Right lobe of liver (tissue), 6 donors: ENCODE measurements at regions not wholly inside any gene's neighbourhood (a gene's known extent, or its start where the extent isn't known, plus 50 kb on each side); places are given as distances from the start of the nearest gene placed in this dataset.

Experiments
- ATAC-seq, 4 donors: fragments of 200-7000 bp; cut with Tn5 transposase; one replicate each; pipeline ENCODE4 v1.9.1; 2020; ENCODE audit warnings: mild to moderate bottlenecking in 4 of 4, moderate library complexity in 4 of 4
- DNase-seq, 3 donors: peaks; one replicate each; pipeline ENCODE4 v3.0.0-alpha.2; 2020
- H3K27ac ChIP-seq, 3 donors: fragments of 200-600 bp; one replicate each; pipeline ENCODE4 v1.8.0; 2022
- H3K27me3 ChIP-seq, 2 donors: fragments of 200-600 bp; one replicate each; pipeline ENCODE4 v1.8.0; 2022
- H3K36me3 ChIP-seq, 4 donors: fragments of 200-600 bp; sonication (generic) in 1 of 4; one replicate each; pipeline versions ENCODE4 v1.5.1 to v1.8.0; 2017 to 2022; ENCODE audit warnings: control low read depth in 1 of 4
- H3K4me1 ChIP-seq, 4 donors: fragments of 200-600 bp; sonication (generic) in 1 of 4; one replicate each; pipeline versions ENCODE4 v1.5.1 to v1.8.0; 2017 to 2022; ENCODE audit warnings: control low read depth in 1 of 4
- H3K4me3 ChIP-seq, 3 donors: fragments of 200-600 bp; one replicate each; pipeline ENCODE4 v1.8.0; 2022
- H3K9me3 ChIP-seq, 4 donors: fragments of 200-600 bp; sonication (generic) in 1 of 4; one replicate each; pipeline versions ENCODE4 v1.5.1 to v1.8.0; 2017 to 2022; ENCODE audit warnings: control low read depth in 1 of 4
- CTCF ChIP-seq, 4 donors: fragments of 200-600 bp in 3 of 4; fragments of 450-650 bp in 1 of 4; IDR thresholded peaks; one replicate each; pipeline versions ENCODE4 v1.5.1 to v1.8.0; 2016 to 2022; ENCODE audit warnings: antibody characterized with exemption in 4 of 4, mild to moderate bottlenecking in 2 of 4
- POLR2A ChIP-seq: fragments of 450-650 bp; IDR thresholded peaks from one replicate; pipeline ENCODE4 v1.6.1; 2017; ENCODE audit warnings: antibody characterized with exemption, mild to moderate bottlenecking
- WGBS: methylation state at CpG from one replicate; pipeline ENCODE4 v1.1.6; 2018; ENCODE audit warnings: low coverage, low lambda C conversion rate; ENCODE audit not compliant: insufficient coverage; ENCODE audit errors: missing lambda C conversion rate; 5-methylcytosine and 5-hydroxymethylcytosine counted together
- intact Hi-C, 2 donors: fragments of 100-400 bp; cut with DNase I; formaldehyde crosslinking; loops; one replicate each; pipeline versions ENCODE4 v1.11.2 to v1.14.1; 2022
- small RNA-seq, 2 experiments: library from RNA; depleted of rRNA; stranded (forward); fragments of <200 nt; gene quantifications; one replicate each; pipeline ENCODE3, GENCODE V24; 2016
- donor health status: DM: no; HTN: yes; CAD: no.
- donor health status: DM: no; HTN: no; CAD: no.
- donor health status: DM: no; HTN: no; CAD: no.
- donor health status: DM: no; HTN: yes; CAD: no.
- donor health status: DM: no; HTN: yes; CAD: no.

DNA sequence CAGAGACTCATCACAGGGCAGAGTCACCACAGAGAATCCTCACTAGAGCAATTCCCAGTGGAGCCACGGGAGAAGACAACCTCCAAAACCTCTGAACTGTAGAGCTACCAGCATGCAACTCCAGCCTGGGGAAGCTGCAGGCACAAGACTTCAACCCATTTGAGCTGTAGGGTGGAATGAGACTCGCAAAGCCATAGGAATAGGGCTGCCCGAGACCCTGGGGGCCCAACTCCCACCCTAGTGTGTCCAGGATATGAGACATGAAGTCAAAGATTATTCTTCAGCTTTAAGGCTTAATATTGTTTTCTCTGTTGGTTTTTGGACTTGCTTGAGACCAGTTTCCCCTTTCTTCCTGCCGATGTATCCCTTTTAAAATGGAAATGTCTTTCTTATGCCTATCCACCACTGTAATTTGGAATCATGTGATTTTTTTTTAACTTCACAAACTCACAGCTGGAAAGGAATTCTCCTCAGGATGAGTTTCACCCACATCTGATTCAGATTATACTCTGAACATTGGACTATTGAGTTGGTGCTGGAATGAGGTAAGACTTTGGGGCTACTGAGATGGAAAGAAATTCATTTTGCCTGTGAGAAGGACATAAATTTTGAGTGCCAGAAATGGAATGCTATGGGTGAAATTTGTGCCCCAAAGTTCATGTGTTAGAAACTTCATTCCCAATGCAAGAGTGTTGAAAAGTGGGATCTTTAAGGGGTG lies 59.6 kb upstream of the ST6GALNAC5 start:
- H3K4me1 ChIP-seq, result no peaks in the 10 kb centered on the region
- WGBS, result 46% methylated on average over 3 of the region's 4 CpGs
- no peak for DNase-seq
- no peak overlapping the region for H3K27ac ChIP-seq
- H3K27me3 ChIP-seq, result no peaks in the 10 kb centered on the region
- no peak for ATAC-seq
- H3K36me3 ChIP-seq, result no peaks in the 10 kb centered on the region
- H3K4me3 ChIP-seq, result no peak overlapping the region
- no peaks in the 10 kb centered on the region for H3K9me3 ChIP-seq
- no peak for TF ChIP-seq CTCF (IDR thresholded peaks at IDR 0.05)
- no peak for TF ChIP-seq POLR2A
- intact Hi-C loops, result no loop called here

Small RNA genes lying in the stretch of these regions (small RNA-seq; reads per million reads assigned to genes)
- gene RNU6-161P, result 0 reads per million in 2 experiments
